H7 (cell line): ENCODE measurements at regions not wholly inside any gene's neighbourhood (a gene's known extent, or its start where the extent isn't known, plus 50 kb on each side); places are given as distances from the start of the nearest gene placed in this dataset.

Source experiments
- DNase-seq: peaks from one replicate; pipeline ENCODE4 v3.0.0; 2012
- H3K27me3 ChIP-seq: 2 replicates; pipeline ENCODE4 v1.6.0; 2011; ENCODE audit warnings: mild to moderate bottlenecking, low read length; ENCODE audit not compliant: control insufficient read depth, insufficient read depth
- H3K36me3 ChIP-seq: replicated peaks from 2 replicates; pipeline ENCODE4 v1.5.1; 2011; ENCODE audit warnings: low read length; ENCODE audit not compliant: control insufficient read depth, insufficient read depth
- H3K4me3 ChIP-seq: 2 replicates; pipeline ENCODE4 v1.5.1; 2011; ENCODE audit warnings: low read depth, mild to moderate bottlenecking, control low read depth, low read length, moderate library complexity; ENCODE audit not compliant: insufficient read depth

DNA sequence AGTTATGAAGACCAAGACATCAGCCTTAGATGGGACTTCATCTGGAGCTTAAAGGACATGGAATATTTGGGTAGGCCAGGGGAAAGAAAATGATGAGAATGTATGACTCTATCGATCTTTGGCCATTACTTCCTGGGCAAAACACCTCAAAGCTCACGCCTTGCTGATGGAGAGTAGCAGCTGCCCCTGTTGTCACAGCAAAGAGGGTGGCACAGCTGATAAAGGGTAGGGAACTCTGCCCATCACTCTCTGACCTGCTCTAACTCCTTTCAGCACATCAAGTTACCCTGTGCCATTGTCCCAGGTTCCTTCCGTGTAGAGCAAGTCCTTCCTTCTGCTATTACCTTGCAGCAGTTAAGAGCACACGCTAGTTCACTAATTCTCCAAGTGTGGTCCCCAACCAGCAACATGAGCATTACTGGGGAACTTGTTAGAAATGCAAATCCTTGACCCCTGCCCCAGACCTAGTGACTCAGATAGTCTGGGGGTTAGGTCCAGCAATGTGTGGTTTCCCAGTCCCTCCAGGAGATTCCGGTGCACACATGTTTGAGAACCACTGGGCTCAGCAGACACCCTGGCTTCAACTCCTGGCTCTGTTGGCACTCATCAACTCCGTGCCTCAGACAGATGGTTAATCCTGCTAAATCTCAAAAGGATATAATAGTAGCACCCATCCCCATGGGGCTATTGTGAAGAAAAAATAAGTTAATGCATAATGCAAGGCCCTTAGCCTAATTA lies 93.7 kb upstream of the EEA1 start:
- Histone ChIP-seq H3K36me3 (no peaks in the 10 kb centered on the region), H3K4me3 (no peak overlapping the region), H3K27me3 (no peaks in the 10 kb centered on the region)
- DNase-seq, result no peak

DNA sequence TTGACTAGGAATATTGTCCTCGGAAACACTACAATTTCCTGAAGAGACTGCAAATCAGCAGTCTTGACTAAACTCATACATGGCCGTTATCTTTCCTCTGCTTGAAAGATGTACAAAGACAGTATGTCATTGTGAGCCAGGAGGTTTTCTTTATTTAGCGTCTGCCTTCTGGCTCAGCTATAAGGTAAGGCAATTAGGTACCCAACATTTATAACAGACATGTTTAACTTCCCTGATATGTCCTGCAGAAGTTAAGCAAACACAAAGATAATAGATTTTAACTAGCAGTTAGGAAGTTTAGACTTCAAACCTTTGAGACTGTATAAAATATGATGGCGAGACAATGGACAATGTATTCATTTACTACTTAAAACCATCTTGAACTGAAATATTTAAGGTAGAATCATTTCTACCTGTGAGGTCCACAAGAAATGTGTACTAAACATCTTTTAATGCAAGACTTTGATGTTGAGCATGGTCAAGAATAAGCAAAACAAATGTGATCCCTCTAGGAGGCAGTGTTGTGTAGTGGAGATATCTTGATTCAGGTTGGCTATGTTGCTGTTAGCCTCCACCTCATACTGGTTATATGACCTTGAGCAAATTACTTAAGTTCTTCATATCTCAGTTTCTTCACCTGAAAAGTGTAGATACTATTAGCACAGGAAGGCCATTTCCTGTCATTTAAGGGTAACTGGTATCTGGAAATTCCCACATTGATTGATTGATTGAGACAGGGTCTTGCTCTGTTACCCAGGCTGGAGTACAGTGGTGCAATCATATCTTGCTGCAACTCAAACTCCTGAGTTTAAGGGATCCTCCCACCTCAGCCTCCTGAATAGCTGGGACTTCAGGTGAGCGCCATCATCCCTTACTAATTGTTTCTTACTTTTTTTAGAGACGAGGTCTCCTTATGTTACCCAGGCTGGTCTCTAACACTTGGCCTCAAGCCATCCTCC lies 96.3 kb upstream of the EEA1 start:
- Histone ChIP-seq H3K36me3 (no peaks in the 10 kb centered on the region), H3K4me3 (no peak overlapping the region), H3K27me3 (no peaks in the 10 kb centered on the region)
- peak; percentile 32 for DNase-seq

DNA sequence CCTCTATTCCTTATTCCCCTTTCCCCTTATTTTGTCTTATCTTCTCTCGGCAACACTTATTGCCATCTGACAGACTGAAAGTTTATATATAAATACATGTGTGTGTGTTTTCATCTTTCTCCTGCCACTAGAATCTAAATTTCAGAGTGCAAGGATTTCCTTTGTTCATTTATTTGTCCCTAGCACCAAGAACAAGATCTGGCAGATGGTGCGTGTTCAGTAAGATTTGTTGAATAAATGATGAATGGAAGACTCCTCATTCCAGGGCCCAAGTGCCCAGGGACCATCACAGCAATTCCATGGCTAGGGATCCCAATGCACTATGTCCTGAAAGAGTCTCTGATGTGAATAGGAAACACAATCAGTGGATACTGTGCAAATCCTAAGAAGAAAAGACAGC lies 97.9 kb upstream of the EEA1 start:
- Histone ChIP-seq H3K36me3 (no peaks in the 10 kb centered on the region), H3K27me3 (no peaks in the 10 kb centered on the region), H3K4me3 (no peak overlapping the region)
- DNase-seq, result no peak

DNA sequence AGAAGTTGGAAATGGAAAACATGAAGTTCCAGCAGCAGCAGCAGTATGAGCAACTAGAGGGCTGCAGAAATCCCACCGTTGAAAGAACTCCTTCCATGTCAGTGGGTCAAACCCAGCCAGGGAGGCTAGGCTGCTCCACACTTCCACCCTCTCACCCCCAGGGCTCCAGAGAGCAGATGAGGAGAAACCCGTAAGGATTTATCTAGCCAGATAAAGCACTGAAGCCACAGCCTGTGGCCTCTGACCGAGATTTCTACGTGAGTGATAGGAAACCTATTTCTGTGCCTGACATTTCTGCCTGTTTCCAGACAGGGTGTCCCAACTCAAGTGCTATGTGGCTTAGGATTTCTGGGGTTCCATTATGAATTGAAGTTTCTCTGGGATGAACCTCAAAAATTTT lies 100.0 kb upstream of the EEA1 start:
- Histone ChIP-seq H3K27me3 (no peaks in the 10 kb centered on the region), H3K36me3 (no peaks in the 10 kb centered on the region), H3K4me3 (no peak overlapping the region)
- DNase-seq, result no peak

DNA sequence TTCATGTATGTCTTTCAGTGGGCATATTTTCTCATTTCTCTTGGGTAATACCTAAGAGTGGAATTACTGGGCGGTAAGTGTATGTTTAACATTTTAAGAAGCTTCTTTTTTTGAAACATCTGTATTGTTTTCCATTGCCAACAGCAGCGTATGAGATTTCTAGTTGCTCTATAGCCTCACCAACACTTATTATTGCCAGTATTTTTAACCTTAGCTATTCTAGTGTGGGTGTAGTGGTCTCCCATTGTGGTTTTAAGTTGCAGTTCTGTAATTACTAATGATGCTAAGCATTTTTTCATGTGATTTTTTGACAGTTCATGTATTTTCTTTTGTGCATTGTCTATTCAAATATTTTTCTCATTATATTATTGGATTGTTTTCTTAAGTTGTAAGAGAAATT lies 101.9 kb upstream of the EEA1 start:
- Histone ChIP-seq H3K27me3 (no peaks in the 10 kb centered on the region), H3K4me3 (no peak overlapping the region), H3K36me3 (no peaks in the 10 kb centered on the region)
- no peak for DNase-seq

DNA sequence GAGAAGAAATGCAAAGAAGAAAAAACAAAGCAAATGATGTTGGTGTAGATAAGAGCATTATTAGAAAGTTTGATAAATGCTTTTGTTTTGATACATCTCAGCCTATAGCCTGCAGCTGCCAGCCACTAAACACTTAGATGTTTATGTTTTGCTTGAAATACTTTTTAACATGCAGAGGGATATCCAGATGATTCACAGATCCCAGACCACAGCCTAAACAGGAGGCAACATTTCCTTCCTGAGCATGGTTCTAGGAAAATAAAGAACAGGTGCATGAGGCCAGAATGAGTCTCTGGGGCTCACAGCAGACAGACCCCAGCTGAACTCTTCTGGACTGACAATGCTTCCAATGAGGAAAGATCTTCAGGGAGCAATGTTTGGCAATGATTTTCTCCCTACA lies 103.7 kb upstream of the EEA1 start:
- H3K4me3 ChIP-seq, result no peak overlapping the region
- DNase-seq, result no peak
- no peaks in the 10 kb centered on the region for H3K27me3 ChIP-seq
- H3K36me3 ChIP-seq, result no peaks in the 10 kb centered on the region

DNA sequence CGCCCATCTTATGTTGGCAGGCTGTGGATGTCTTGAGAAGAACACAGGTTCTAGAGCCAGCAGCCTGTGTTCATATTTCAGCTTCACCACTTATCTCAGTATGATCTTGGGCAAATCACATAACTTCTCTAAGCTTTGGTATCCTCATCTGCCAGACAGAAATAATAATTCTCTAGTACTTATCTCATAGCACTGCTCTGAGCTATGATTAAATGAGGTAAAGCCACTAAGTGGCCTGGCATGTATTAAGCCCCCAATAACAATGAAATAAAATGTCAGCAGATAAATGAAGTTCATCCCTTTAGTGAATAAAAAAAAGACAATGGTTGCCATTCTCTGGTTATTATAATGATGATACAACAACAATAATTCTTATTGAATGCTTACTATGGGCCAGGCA lies 104.9 kb upstream of the EEA1 start:
- DNase-seq, result no peak
- H3K27me3 ChIP-seq, result no peaks in the 10 kb centered on the region
- H3K36me3 ChIP-seq, result no peaks in the 10 kb centered on the region
- H3K4me3 ChIP-seq, result no peak overlapping the region

DNA sequence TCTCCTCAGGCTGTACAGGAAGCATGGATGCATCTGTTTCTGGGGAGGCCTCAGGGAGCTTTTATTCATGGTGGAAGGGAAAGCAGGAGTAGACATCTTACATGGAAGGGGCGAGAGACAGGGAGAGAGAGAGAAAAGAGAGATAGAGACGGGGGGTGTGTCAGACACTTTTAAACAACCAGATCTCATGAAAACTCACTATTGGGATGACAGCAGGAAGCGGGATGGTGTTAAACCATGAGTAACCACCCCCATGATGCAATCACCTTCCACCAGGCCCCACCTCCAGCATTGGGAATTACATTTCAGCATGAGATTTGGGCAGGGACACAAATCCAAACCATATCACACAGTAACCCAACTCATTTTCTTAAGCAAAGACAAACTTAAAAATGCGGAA lies 110.0 kb upstream of the EEA1 start:
- Histone ChIP-seq H3K27me3 (no peaks in the 10 kb centered on the region), H3K36me3 (no peaks in the 10 kb centered on the region), H3K4me3 (no peak overlapping the region)
- DNase-seq, result no peak

DNA sequence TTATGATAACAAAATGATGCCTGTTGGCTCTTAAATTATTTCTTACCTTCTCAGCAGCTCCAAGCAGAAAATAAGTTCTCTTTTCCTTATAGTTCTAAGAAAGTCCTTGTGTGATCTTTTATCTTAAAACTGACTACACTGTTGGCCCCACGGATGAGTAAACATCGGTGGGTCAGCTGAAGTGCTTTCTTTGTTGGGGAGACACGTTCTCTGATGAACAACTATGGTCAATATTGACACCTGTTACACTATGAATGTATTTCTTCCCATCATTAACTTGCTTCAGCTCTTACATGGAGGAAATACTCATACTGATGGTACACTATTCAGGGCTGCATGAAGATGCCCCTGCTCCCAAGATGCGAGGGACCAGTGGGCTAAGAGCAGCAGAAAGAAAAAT lies 110.8 kb upstream of the EEA1 start:
- H3K27me3 ChIP-seq, result no peaks in the 10 kb centered on the region
- H3K4me3 ChIP-seq, result no peak overlapping the region
- H3K36me3 ChIP-seq, result no peaks in the 10 kb centered on the region
- no peak for DNase-seq

DNA sequence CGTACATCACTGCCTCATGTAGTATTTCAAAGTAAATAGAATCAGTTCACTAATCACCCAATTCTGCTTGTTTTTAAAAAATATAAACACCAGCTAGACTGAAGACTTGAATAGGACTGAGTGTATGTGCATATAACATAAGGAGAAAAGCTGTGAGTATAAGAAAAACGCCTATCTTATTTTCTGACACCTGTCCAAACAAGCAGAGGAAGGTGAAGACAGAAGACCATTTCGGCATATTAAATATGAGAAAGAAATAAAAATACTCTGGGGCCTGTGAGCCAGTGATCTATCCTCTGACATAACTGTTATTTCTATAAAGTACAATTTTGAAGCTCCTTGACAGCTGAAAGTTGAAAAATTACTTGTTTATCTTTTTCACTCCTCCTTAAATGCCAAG lies 111.3 kb upstream of the EEA1 start:
- Histone ChIP-seq H3K36me3 (no peaks in the 10 kb centered on the region), H3K4me3 (no peak overlapping the region), H3K27me3 (no peaks in the 10 kb centered on the region)
- no peak for DNase-seq

DNA sequence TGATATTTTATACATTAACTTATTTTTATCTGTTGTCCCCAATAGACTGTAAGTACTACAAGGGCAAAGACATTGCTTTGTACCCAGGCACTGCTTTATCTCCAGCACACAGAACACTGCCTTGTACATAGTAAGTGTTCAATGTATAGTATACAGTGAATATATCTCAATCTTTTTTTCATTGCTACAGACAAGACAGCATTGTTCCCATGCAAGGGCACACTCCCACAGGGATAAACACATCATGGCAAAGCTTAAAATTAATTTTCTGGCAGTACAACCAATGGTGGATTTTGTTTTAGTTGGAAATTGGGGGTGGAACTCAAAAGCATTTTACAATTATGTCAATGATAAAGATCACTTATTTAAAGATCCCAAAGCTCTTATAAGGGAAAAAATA lies 112.3 kb upstream of the EEA1 start:
- Histone ChIP-seq H3K4me3 (no peak overlapping the region), H3K36me3 (no peaks in the 10 kb centered on the region), H3K27me3 (no peaks in the 10 kb centered on the region)
- no peak for DNase-seq

DNA sequence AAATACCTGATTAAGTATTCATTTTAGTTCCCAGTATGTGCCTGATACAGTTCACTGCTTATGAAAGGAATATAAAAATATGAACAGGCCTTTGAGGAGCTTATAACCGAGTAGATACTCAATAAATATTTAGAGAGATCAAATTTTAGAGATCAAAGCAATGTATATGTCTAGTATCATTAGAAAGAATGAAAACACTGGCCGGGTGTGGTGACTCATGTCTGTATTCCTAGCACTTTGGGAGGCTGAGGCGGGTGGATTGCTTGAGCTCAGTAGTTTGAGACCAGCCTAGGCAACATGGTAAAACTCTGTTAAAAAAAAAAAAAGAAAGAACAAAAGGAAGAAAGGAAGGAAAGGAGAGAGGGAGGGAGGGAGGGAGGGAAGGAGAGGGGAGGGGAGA lies 113.2 kb upstream of the EEA1 start:
- Histone ChIP-seq H3K27me3 (no peaks in the 10 kb centered on the region), H3K36me3 (no peaks in the 10 kb centered on the region), H3K4me3 (no peak overlapping the region)
- DNase-seq, result no peak

DNA sequence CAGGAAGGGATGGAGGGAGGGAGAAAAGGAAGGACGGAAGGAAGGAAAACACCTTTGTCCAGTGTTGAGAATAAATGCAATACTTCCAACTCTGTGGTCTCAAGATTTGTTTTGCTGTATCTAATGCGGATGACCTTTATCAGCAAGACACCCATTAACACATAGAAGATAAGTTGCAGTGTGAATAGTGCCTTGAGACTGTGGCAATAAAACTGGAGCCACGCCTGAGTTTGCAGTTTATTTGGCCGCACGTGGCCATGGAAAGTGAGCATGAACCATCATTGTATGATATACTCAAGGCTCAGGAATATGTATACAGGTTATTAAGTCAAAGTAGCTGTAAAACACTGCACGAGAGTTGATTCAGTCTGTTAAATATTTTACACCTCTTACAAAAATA lies 113.6 kb upstream of the EEA1 start:
- H3K4me3 ChIP-seq, result no peak overlapping the region
- H3K36me3 ChIP-seq, result no peaks in the 10 kb centered on the region
- no peak for DNase-seq
- H3K27me3 ChIP-seq, result no peaks in the 10 kb centered on the region

DNA sequence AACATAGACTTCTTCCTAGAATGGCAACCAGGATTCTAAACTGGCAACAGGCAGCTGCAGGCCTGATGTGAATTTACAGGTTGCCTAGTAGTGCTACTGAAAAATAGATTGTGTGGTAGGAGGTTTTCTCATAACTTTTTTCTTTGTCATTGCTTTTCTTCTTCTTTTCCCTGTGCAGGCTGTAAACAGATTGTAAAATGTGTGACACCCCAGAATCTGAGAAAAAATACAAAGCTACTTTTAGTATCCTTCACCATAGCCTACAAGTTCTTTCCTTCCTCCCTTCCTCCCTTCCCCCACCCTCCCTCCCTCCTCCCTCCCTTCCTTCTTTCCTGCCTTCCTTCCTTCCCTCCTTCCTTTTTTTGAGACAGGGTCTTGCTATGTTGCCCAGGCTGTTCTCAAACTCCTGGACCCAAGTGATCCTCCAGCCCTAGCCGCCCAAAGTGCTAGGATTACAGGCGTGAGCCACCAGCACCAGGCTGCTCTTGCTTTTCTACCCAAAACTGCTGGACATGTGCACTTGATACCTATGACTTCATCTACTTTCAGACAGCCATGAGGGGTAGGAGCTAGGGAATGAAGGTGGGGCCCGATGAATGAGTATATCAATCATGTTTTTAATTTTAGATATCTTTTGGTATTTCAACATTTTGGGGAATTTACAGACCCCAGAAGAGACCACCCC lies 114.2 kb upstream of the EEA1 start:
- H3K4me3 ChIP-seq, result no peak overlapping the region
- H3K27me3 ChIP-seq, result no peaks in the 10 kb centered on the region
- H3K36me3 ChIP-seq, result no peaks in the 10 kb centered on the region
- DNase-seq, result no peak

DNA sequence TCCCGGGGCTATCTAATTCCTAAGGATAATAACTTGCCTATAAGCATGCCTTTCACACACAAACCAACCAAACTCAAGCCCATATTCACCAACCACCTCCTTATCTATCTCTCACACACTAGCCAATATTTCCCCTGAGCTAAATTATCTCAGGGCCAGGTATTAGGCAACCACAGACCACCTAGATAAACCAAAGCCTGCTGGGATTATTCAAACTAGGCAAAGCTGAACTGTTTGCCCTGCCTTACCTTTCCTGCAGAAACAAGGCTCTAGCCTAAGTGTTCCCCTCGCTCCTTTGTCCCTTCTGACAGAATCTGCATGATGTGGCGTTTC lies 114.7 kb upstream of the EEA1 start:
- Histone ChIP-seq H3K36me3 (no peaks in the 10 kb centered on the region), H3K27me3 (no peaks in the 10 kb centered on the region)

More for the DNA sequence above, 114.7 kb upstream of the EEA1 start:
- DNase-seq, result no peak
- no peak overlapping the region for H3K4me3 ChIP-seq
